Liver (tissue), 3 donors: ENCODE measurements at regions not wholly inside any gene's neighbourhood (a gene's known extent, or its start where the extent isn't known, plus 50 kb on each side); places are given as distances from the start of the nearest gene placed in this dataset.

Experiments
- ATF3 ChIP-seq: IDR thresholded peaks from 2 replicates; pipeline ENCODE4 v1.6.1; 2016; ENCODE audit warnings: antibody characterized with exemption
- CTCF ChIP-seq: fragments of 150-350 bp; IDR thresholded peaks from 2 replicates; pipeline ENCODE4 v1.5.1; 2017; ENCODE audit warnings: improper control_type of control experiment, low read depth, low read length; ENCODE audit not compliant: missing input control
- FOXA1 ChIP-seq: IDR thresholded peaks from 2 replicates; pipeline ENCODE4 v1.6.1; 2016; ENCODE audit warnings: antibody characterized with exemption
- GABPA ChIP-seq, 2 donors: IDR thresholded peaks in 1 of 2; conservative IDR thresholded peaks in 1 of 2; 2 replicates each; pipeline ENCODE4 v1.6.1; 2016; ENCODE audit warnings: antibody characterized with exemption in 2 of 2, mild to moderate bottlenecking in 1 of 2, moderate library complexity in 1 of 2
- RAD21 ChIP-seq, 2 donors: IDR thresholded peaks; 2 replicates each; pipeline ENCODE4 v1.6.1; 2016; ENCODE audit warnings: antibody characterized with exemption in 2 of 2, mild to moderate bottlenecking in 2 of 2
- RXRA ChIP-seq, 2 donors: IDR thresholded peaks; 2 replicates each; pipeline ENCODE4 v1.6.1; 2017 to 2018; ENCODE audit warnings: antibody characterized with exemption in 2 of 2, mild to moderate bottlenecking in 1 of 2
- SP1 ChIP-seq: IDR thresholded peaks from 2 replicates; pipeline ENCODE4 v1.6.1; 2018; ENCODE audit warnings: antibody characterized with exemption, mild to moderate bottlenecking
- TAF1 ChIP-seq: conservative IDR thresholded peaks from 2 replicates; pipeline ENCODE4 v1.6.1; 2016; ENCODE audit warnings: antibody characterized with exemption, mild to moderate bottlenecking
- YY1 ChIP-seq: IDR thresholded peaks from 2 replicates; pipeline ENCODE4 v1.6.1; 2016; ENCODE audit warnings: antibody characterized with exemption, mild to moderate bottlenecking
- ZBTB33 ChIP-seq: IDR thresholded peaks from 2 replicates; pipeline ENCODE4 v1.6.1; 2016; ENCODE audit warnings: antibody characterized with exemption
- donor health status: healthy.
- donor health status: healthy.

GRCh38 chr4:153901220-153901619, 112.3 kb upstream of the SFRP2 start:
- TF ChIP-seq SP1 (no peak), TAF1 (no peak), ATF3 (no peak), CTCF (no peak), RAD21 (IDR thresholded peaks at IDR 0.05) (no peak), GABPA (IDR thresholded peaks at IDR 0.05 in 1 of 2, conservative IDR thresholded peaks at IDR 0.05 in 1 of 2) (no peak), ZBTB33 (no peak), YY1 (no peak), FOXA1 (no peak), RXRA (IDR thresholded peaks at IDR 0.05) (no peak)
